T-cell (primary cell): ENCODE measurements at regions not wholly inside any gene's neighbourhood (a gene's known extent, or its start where the extent isn't known, plus 50 kb on each side); places are given as distances from the start of the nearest gene placed in this dataset.

ENCODE experiments used
- ATAC-seq, 4 experiments: fragments of 200-7000 bp in 3 of 4; fragments of 150-1000 bp in 1 of 4; cut with Tn5 transposase; replicated peaks in 1 of 4; 1 replicate in 3 of 4; 2 replicates in 1 of 4; pipeline ENCODE4 v1.10.0; 2021; ENCODE audit warnings: moderate library complexity in 3 of 4, mild to moderate bottlenecking in 2 of 4, moderate number of reproducible peaks in 1 of 4
- CTCF ChIA-PET, 2 donors: fragments of 300-600 bp; sonication (Branson Sonifier 250); formaldehyde crosslinking; loops; one replicate each; lab custom pipeline; 2022; ENCODE audit warnings: antibody characterized with exemption in 2 of 2; lab: Charles Lee
- POLR2A ChIA-PET, 2 donors: fragments of 300-600 bp; sonication (Branson Sonifier 250); formaldehyde crosslinking; loops; one replicate each; lab custom pipeline; 2022; ENCODE audit warnings: antibody characterized with exemption in 2 of 2; lab: Charles Lee
- DNase-seq, 35 experiments: peaks; one replicate each; pipeline versions ENCODE4 v3.0.0 to v3.0.0-alpha.2; 2013 to 2023
- H3K27ac ChIP-seq: one replicate; pipeline ENCODE4 v1.5.1; 2013; ENCODE audit warnings: low read length
- H3K27me3 ChIP-seq, 2 experiments: replicated peaks in 1 of 2; 1 replicate in 1 of 2; 2 replicates in 1 of 2; pipeline versions ENCODE4 v1.6.1 to v1.7.0; 2013; ENCODE audit warnings: low read length in 1 of 2, mixed read lengths in 1 of 2; ENCODE audit not compliant: control insufficient read depth in 2 of 2, insufficient read depth in 2 of 2; ENCODE audit errors: extremely low read depth in 1 of 2
- H3K36me3 ChIP-seq, 2 donors: 1 replicate in 1 of 2; 2 replicates in 1 of 2; pipeline versions ENCODE4 v1.6.1 to v1.7.0; 2013; ENCODE audit warnings: low read length in 1 of 2; ENCODE audit not compliant: control insufficient read depth in 2 of 2, insufficient read depth in 1 of 2; ENCODE audit errors: extremely low read depth in 1 of 2
- H3K4me1 ChIP-seq, 2 experiments: 1 replicate in 1 of 2; 2 replicates in 1 of 2; pipeline versions ENCODE4 v1.6.1 to v1.7.0; 2013; ENCODE audit warnings: low read length in 2 of 2, mixed read lengths in 1 of 2; ENCODE audit not compliant: insufficient read depth in 2 of 2, control insufficient read depth in 1 of 2; ENCODE audit errors: extremely low read depth in 1 of 2
- H3K4me3 ChIP-seq, 2 donors: 1 replicate in 1 of 2; 2 replicates in 1 of 2; pipeline versions ENCODE4 v1.5.1 to v1.7.0; 2013; ENCODE audit warnings: mild to moderate bottlenecking in 2 of 2, low read length in 1 of 2, moderate library complexity in 1 of 2; ENCODE audit not compliant: control insufficient read depth in 1 of 2; ENCODE audit errors: extremely low read depth in 1 of 2
- H3K9me3 ChIP-seq: 2 replicates; pipeline ENCODE4 v1.7.0; 2013
- H3K27ac Mint-ChIP-seq, 2 donors: one replicate each; pipeline ENCODE4 v1.8.0; 2020 to 2021; ENCODE audit warnings: mild to moderate bottlenecking in 2 of 2, mixed read lengths in 2 of 2
- H3K27me3 Mint-ChIP-seq, 2 donors: one replicate each; pipeline ENCODE4 v1.8.0; 2021 to 2022; ENCODE audit warnings: mixed read lengths in 2 of 2
- H3K36me3 Mint-ChIP-seq: one replicate; pipeline ENCODE4 v1.8.0; 2021; ENCODE audit warnings: mixed read lengths
- H3K4me1 Mint-ChIP-seq, 3 donors: one replicate each; pipeline ENCODE4 v1.8.0; 2020 to 2022; ENCODE audit warnings: mixed read lengths in 3 of 3, mild to moderate bottlenecking in 1 of 3
- H3K4me3 Mint-ChIP-seq, 3 donors: one replicate each; pipeline ENCODE4 v1.8.0; 2020 to 2022; ENCODE audit warnings: mild to moderate bottlenecking in 3 of 3, mixed read lengths in 3 of 3, moderate library complexity in 3 of 3
- H3K9me3 Mint-ChIP-seq, 3 donors: one replicate each; pipeline ENCODE4 v1.8.0; 2020 to 2022; ENCODE audit warnings: mixed read lengths in 3 of 3
- WGBS: methylation state at CpG from one replicate; pipeline ENCODE4 v1.1.5; 2013; ENCODE audit warnings: missing lambda C conversion rate; ENCODE audit not compliant: insufficient coverage; 5-methylcytosine and 5-hydroxymethylcytosine counted together

- CTCF ChIA-PET, result interaction anchor here in 1 of 2 donors (0.6 kb wide), 1 partner anchor 57 kb away, joined by 3 read pairs; no protein-coding TSS in a partner anchor
- Histone ChIP-seq H3K27ac (no peak overlapping the region), H3K9me3 (no peaks in the 10 kb centered on the region), H3K4me1 (no peaks in the 10 kb centered on the region), H3K4me3 (no peak overlapping the region), H3K27me3 (no peaks in the 10 kb centered on the region), H3K36me3 (no peaks in the 10 kb centered on the region)
- no peaks in the 10 kb centered on the region for H3K4me1 Mint-ChIP-seq
- peaks cover 0 to 12% (median 11%) of the 10 kb centered on the region in 3 donors for H3K9me3 Mint-ChIP-seq
- no CpG with 5 or more reads among the region's 1 CpG for WGBS
- ATAC-seq (no peak), DNase-seq (no peak)
- no peak overlapping the region for H3K27ac Mint-ChIP-seq
- no peaks in the 10 kb centered on the region for H3K36me3 Mint-ChIP-seq
- POLR2A ChIA-PET, result interaction anchor here in 1 of 2 donors (0.6 kb wide), 1 partner anchor 800 kb away, joined by 3 read pairs; no protein-coding TSS in a partner anchor
- H3K4me3 Mint-ChIP-seq, result no peak overlapping the region
- H3K27me3 Mint-ChIP-seq, result no peaks in the 10 kb centered on the region
Measured at GRCh38 chr4:13860126-13860525, 232.6 kb upstream of the BOD1L1 start.

GRCh38 chr4:13865871-13866669, 238.5 kb upstream of the BOD1L1 start:
- no peak overlapping the region for H3K27ac ChIP-seq
- CTCF ChIA-PET, result interaction anchor here in 1 of 2 donors (1.3 kb wide), 1 partner anchor 9 kb away, joined by 4 read pairs; no protein-coding TSS in a partner anchor
- Mint-ChIP-seq H3K4me1 (no peaks in the 10 kb centered on the region), H3K36me3 (no peaks in the 10 kb centered on the region), H3K4me3 (no peak overlapping the region), H3K27me3 (peaks cover 0 to 10% of the 10 kb centered on the region in 2 donors), H3K27ac (no peak overlapping the region), H3K9me3 (peaks cover 0 to 12% (median 11%) of the 10 kb centered on the region in 3 donors)
- no peak for DNase-seq
- no peaks in the 10 kb centered on the region for H3K9me3 ChIP-seq
- H3K4me3 ChIP-seq, result no peak overlapping the region
- whole genome bisulfite sequencing, result no CpG with 5 or more reads among the region's 7 CpGs
- H3K36me3 ChIP-seq, result no peaks in the 10 kb centered on the region
- H3K27me3 ChIP-seq, result no peaks in the 10 kb centered on the region
- POLR2A ChIA-PET, result no interaction called here
- no peaks in the 10 kb centered on the region for H3K4me1 ChIP-seq
- no peak for ATAC-seq

GRCh38 chr4:13866881-13867280, 239.4 kb upstream of the BOD1L1 start:
- Mint-ChIP-seq H3K36me3 (no peaks in the 10 kb centered on the region), H3K4me1 (no peaks in the 10 kb centered on the region), H3K27ac (no peak overlapping the region), H3K9me3 (peaks cover 0 to 12% (median 11%) of the 10 kb centered on the region in 3 donors), H3K27me3 (peaks cover 0 to 10% of the 10 kb centered on the region in 2 donors), H3K4me3 (no peak overlapping the region)
- no peak for ATAC-seq
- DNase-seq, result no peak
- no peaks in the 10 kb centered on the region for H3K27me3 ChIP-seq
- no peaks in the 10 kb centered on the region for H3K4me1 ChIP-seq
- POLR2A ChIA-PET, result no interaction called here
- H3K36me3 ChIP-seq, result no peaks in the 10 kb centered on the region
- no peak overlapping the region for H3K4me3 ChIP-seq
- no peak overlapping the region for H3K27ac ChIP-seq
- no peaks in the 10 kb centered on the region for H3K9me3 ChIP-seq
- CTCF ChIA-PET, result interaction anchor here in 1 of 2 donors (1.3 kb wide), 1 partner anchor 9 kb away, joined by 4 read pairs; no protein-coding TSS in a partner anchor
- no CpG with 5 or more reads among the region's 1 CpG for WGBS

GRCh38 chr4:13872155-13872554, 244.6 kb upstream of the BOD1L1 start:
- H3K36me3 ChIP-seq, result no peaks in the 10 kb centered on the region
- Mint-ChIP-seq H3K4me1 (no peaks in the 10 kb centered on the region), H3K9me3 (peaks cover 0 to 4% (median 2%) of the 10 kb centered on the region in 3 donors), H3K4me3 (no peak overlapping the region), H3K27me3 (peaks cover 0 to 3% of the 10 kb centered on the region in 2 donors), H3K27ac (no peak overlapping the region), H3K36me3 (no peaks in the 10 kb centered on the region)
- H3K27me3 ChIP-seq, result no peaks in the 10 kb centered on the region
- H3K4me1 ChIP-seq, result no peaks in the 10 kb centered on the region
- no peak overlapping the region for H3K27ac ChIP-seq
- CTCF ChIA-PET, result no interaction called here
- POLR2A ChIA-PET, result no interaction called here
- ATAC-seq (no peak), DNase-seq (no peak)
- H3K4me3 ChIP-seq, result no peak overlapping the region
- no peaks in the 10 kb centered on the region for H3K9me3 ChIP-seq

- DNase-seq, result no peak
- no peaks in the 10 kb centered on the region for H3K27me3 ChIP-seq
- no CpG with 5 or more reads among the region's 3 CpGs for WGBS
- no peaks in the 10 kb centered on the region for H3K4me1 Mint-ChIP-seq
- H3K36me3 ChIP-seq, result no peaks in the 10 kb centered on the region
- H3K4me1 ChIP-seq, result no peaks in the 10 kb centered on the region
- no peak overlapping the region for H3K4me3 ChIP-seq
- H3K4me3 Mint-ChIP-seq, result no peak overlapping the region
- no peak overlapping the region for H3K27ac ChIP-seq
- H3K9me3 Mint-ChIP-seq, result peaks cover 0 to 2% (median 1%) of the 10 kb centered on the region in 3 donors
- H3K9me3 ChIP-seq, result no peaks in the 10 kb centered on the region
- CTCF ChIA-PET, result no interaction called here
- H3K27me3 Mint-ChIP-seq, result peaks cover 0 to 3% of the 10 kb centered on the region in 2 donors
- H3K27ac Mint-ChIP-seq, result no peak overlapping the region
- H3K36me3 Mint-ChIP-seq, result no peaks in the 10 kb centered on the region
- ATAC-seq, result no peak
- POLR2A ChIA-PET, result no interaction called here
Measured at GRCh38 chr4:13872955-13873354, 245.4 kb upstream of the BOD1L1 start.

- no peaks in the 10 kb centered on the region for H3K4me1 ChIP-seq
- ATAC-seq (no peak), DNase-seq (no peak)
- WGBS, result no CpG with 5 or more reads among the region's 1 CpG
- ChIA-PET CTCF (interaction anchor here in 1 of 2 donors (1.1 kb wide), 1 partner anchor 8 kb away, joined by 4 read pairs; no protein-coding TSS in a partner anchor), POLR2A (no interaction called here)
- no peaks in the 10 kb centered on the region for H3K36me3 ChIP-seq
- H3K9me3 ChIP-seq, result no peaks in the 10 kb centered on the region
- Mint-ChIP-seq H3K4me3 (no peak overlapping the region), H3K27me3 (peaks cover 0 to 3% of the 10 kb centered on the region in 2 donors), H3K9me3 (peaks cover 0 to 2% (median 0%) of the 10 kb centered on the region in 3 donors), H3K4me1 (no peaks in the 10 kb centered on the region), H3K36me3 (no peaks in the 10 kb centered on the region), H3K27ac (no peak overlapping the region)
- no peak overlapping the region for H3K27ac ChIP-seq
- H3K4me3 ChIP-seq, result no peak overlapping the region
- H3K27me3 ChIP-seq, result no peaks in the 10 kb centered on the region
Measured at GRCh38 chr4:13875181-13875580, 247.7 kb upstream of the BOD1L1 start.
